Endothelial cell (in vitro differentiated cells): ENCODE measurements at regions not wholly inside any gene's neighbourhood (a gene's known extent, or its start where the extent isn't known, plus 50 kb on each side); places are given as distances from the start of the nearest gene placed in this dataset.

ENCODE experiments used
- DNase-seq: peaks from one replicate; pipeline ENCODE4 v3.0.0; 2021; ENCODE audit warnings: low spot score
- H3K27ac Mint-ChIP-seq: one replicate; pipeline ENCODE4 v1.8.0; 2021; ENCODE audit warnings: mixed read lengths, inconsistent platforms; ENCODE audit not compliant: unreplicated experiment
- H3K27me3 Mint-ChIP-seq: one replicate; pipeline ENCODE4 v1.8.0; 2021; ENCODE audit warnings: mild to moderate bottlenecking, moderate library complexity, mixed read lengths, inconsistent platforms; ENCODE audit not compliant: unreplicated experiment
- H3K36me3 Mint-ChIP-seq: one replicate; pipeline ENCODE4 v1.8.0; 2021; ENCODE audit warnings: mild to moderate bottlenecking, low read depth, mixed read lengths, inconsistent platforms; ENCODE audit not compliant: unreplicated experiment
- H3K4me1 Mint-ChIP-seq: one replicate; pipeline ENCODE4 v1.8.0; 2021; ENCODE audit warnings: mild to moderate bottlenecking, mixed read lengths, inconsistent platforms; ENCODE audit not compliant: unreplicated experiment
- H3K4me3 Mint-ChIP-seq: one replicate; pipeline ENCODE4 v1.8.0; 2021; ENCODE audit warnings: mild to moderate bottlenecking, mixed read lengths, inconsistent platforms; ENCODE audit not compliant: unreplicated experiment
- H3K9me3 Mint-ChIP-seq: one replicate; pipeline ENCODE4 v1.8.0; 2021; ENCODE audit warnings: mixed read lengths, inconsistent platforms; ENCODE audit not compliant: unreplicated experiment
- TF ChIP-seq, protein P1 (sequence below): fragments of 200-600 bp; sonication (generic); IDR thresholded peaks from one replicate; pipeline ENCODE4 v1.5.0; 2021; ENCODE audit warnings: antibody characterized with exemption; ENCODE audit not compliant: unreplicated experiment

GRCh38 chr4:187312299-187312698 is 588.6 kb upstream of the FAT1 start:
- no peak overlapping the region for H3K27ac Mint-ChIP-seq
- H3K27me3 Mint-ChIP-seq: no peaks in the 10 kb centered on the region
- H3K4me1 Mint-ChIP-seq: no peaks in the 10 kb centered on the region
- H3K9me3 Mint-ChIP-seq: no peaks in the 10 kb centered on the region
- no peak for DNase-seq
- peaks cover 5% of the 10 kb centered on the region for H3K36me3 Mint-ChIP-seq
- H3K4me3 Mint-ChIP-seq: no peak overlapping the region
- TF ChIP-seq, protein P1, sequence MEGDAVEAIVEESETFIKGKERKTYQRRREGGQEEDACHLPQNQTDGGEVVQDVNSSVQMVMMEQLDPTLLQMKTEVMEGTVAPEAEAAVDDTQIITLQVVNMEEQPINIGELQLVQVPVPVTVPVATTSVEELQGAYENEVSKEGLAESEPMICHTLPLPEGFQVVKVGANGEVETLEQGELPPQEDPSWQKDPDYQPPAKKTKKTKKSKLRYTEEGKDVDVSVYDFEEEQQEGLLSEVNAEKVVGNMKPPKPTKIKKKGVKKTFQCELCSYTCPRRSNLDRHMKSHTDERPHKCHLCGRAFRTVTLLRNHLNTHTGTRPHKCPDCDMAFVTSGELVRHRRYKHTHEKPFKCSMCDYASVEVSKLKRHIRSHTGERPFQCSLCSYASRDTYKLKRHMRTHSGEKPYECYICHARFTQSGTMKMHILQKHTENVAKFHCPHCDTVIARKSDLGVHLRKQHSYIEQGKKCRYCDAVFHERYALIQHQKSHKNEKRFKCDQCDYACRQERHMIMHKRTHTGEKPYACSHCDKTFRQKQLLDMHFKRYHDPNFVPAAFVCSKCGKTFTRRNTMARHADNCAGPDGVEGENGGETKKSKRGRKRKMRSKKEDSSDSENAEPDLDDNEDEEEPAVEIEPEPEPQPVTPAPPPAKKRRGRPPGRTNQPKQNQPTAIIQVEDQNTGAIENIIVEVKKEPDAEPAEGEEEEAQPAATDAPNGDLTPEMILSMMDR: no peak

- Mint-ChIP-seq H3K27me3 (no peaks in the 10 kb centered on the region), H3K27ac (no peak overlapping the region), H3K4me3 (no peak overlapping the region), H3K9me3 (no peaks in the 10 kb centered on the region), H3K36me3 (no peaks in the 10 kb centered on the region), H3K4me1 (no peaks in the 10 kb centered on the region)
- TF ChIP-seq, protein P1: no peak
- DNase-seq: no peak
Observed at GRCh38 chr4:187317799-187318198, 594.1 kb upstream of the FAT1 start.

DNA sequence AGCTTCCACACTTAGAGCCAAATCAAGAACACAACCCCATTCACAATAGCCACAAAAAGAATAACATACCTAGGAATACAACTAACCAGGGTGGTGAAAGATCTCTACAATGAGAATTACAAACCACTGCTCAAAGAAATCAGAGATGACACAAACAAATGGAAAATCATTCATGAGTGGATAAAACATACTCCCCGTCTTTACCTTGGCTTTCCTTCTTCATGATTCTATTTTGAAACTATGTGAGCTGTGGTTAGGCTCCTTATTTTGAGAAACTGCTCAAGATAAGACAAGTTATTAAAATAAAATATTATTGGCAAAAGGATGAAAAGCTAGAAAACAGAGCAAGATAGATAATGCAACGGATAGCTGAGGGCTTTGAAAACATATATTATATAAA is 598.1 kb upstream of the FAT1 start:
- TF ChIP-seq, protein P1: no peak
- no peak overlapping the region for H3K27ac Mint-ChIP-seq
- no peak for DNase-seq
- H3K4me1 Mint-ChIP-seq: no peaks in the 10 kb centered on the region
- H3K9me3 Mint-ChIP-seq: no peaks in the 10 kb centered on the region
- H3K4me3 Mint-ChIP-seq: no peak overlapping the region
- no peaks in the 10 kb centered on the region for H3K36me3 Mint-ChIP-seq
- no peaks in the 10 kb centered on the region for H3K27me3 Mint-ChIP-seq

- Mint-ChIP-seq H3K27ac (no peak overlapping the region), H3K36me3 (no peaks in the 10 kb centered on the region), H3K4me1 (no peaks in the 10 kb centered on the region), H3K4me3 (no peak overlapping the region), H3K9me3 (no peaks in the 10 kb centered on the region), H3K27me3 (no peaks in the 10 kb centered on the region)
- no peak for DNase-seq
- TF ChIP-seq, protein P1: no peak
Observed at GRCh38 chr4:187332141-187332540, 608.5 kb upstream of the FAT1 start.

- H3K27ac Mint-ChIP-seq: no peak overlapping the region
- no peaks in the 10 kb centered on the region for H3K4me1 Mint-ChIP-seq
- DNase-seq: no peak
- TF ChIP-seq, protein P1: no peak
- H3K27me3 Mint-ChIP-seq: no peaks in the 10 kb centered on the region
- H3K9me3 Mint-ChIP-seq: no peaks in the 10 kb centered on the region
- H3K4me3 Mint-ChIP-seq: no peak overlapping the region
- H3K36me3 Mint-ChIP-seq: no peaks in the 10 kb centered on the region
Observed at GRCh38 chr4:187333151-187333550, 609.5 kb upstream of the FAT1 start.
